GM12864 (cell line): ENCODE measurements at regions not wholly inside any gene's neighbourhood (a gene's known extent, or its start where the extent isn't known, plus 50 kb on each side); places are given as distances from the start of the nearest gene placed in this dataset.
"Not testable (repeated sequence)": the region's sequence is repeated elsewhere in the genome, so short reads cannot be mapped to it uniquely, and the experiment has no call there.

Experiments
- DNase-seq: peaks from one replicate; pipeline ENCODE4 v3.0.0-alpha.2; 2011; ENCODE audit warnings: low read depth
- H3K4me3 ChIP-seq: 2 replicates; pipeline ENCODE4 v1.5.1; 2011; ENCODE audit warnings: mild to moderate bottlenecking, low read depth, low read length, control low read depth
- TF ChIP-seq, protein P1 (sequence below): IDR thresholded peaks from 2 replicates; pipeline ENCODE4 v1.5.1; 2011; ENCODE audit warnings: low read depth, mild to moderate bottlenecking, moderate library complexity, low read length, control low read depth, inconsistent platforms; ENCODE audit errors: missing control alignments

GRCh38 chr12:131287015-131287937 is 333.6 kb downstream of the ADGRD1 start:
- DNase-seq, result no peak
- TF ChIP-seq, protein P1, sequence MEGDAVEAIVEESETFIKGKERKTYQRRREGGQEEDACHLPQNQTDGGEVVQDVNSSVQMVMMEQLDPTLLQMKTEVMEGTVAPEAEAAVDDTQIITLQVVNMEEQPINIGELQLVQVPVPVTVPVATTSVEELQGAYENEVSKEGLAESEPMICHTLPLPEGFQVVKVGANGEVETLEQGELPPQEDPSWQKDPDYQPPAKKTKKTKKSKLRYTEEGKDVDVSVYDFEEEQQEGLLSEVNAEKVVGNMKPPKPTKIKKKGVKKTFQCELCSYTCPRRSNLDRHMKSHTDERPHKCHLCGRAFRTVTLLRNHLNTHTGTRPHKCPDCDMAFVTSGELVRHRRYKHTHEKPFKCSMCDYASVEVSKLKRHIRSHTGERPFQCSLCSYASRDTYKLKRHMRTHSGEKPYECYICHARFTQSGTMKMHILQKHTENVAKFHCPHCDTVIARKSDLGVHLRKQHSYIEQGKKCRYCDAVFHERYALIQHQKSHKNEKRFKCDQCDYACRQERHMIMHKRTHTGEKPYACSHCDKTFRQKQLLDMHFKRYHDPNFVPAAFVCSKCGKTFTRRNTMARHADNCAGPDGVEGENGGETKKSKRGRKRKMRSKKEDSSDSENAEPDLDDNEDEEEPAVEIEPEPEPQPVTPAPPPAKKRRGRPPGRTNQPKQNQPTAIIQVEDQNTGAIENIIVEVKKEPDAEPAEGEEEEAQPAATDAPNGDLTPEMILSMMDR, result no peak
- no peak overlapping the region for H3K4me3 ChIP-seq

- no peak overlapping the region for H3K4me3 ChIP-seq
- TF ChIP-seq, protein P1, result no peak
- no peak for DNase-seq
Observed at GRCh38 chr12:131287938-131288764, 334.4 kb downstream of the ADGRD1 start.

- DNase-seq, result not testable (repeated sequence)
Observed at GRCh38 chr12:131288765-131289695, 335.3 kb downstream of the ADGRD1 start.

GRCh38 chr12:131289807-131290206 is 336.1 kb downstream of the ADGRD1 start:
- not testable (repeated sequence) for H3K4me3 ChIP-seq, DNase-seq

More at GRCh38 chr12:131288765-131289695, 335.3 kb downstream of the ADGRD1 start:
- H3K4me3 ChIP-seq, result not testable (repeated sequence)

- H3K4me3 ChIP-seq, result no peak overlapping the region
- TF ChIP-seq, protein P1, result no peak
- no peak for DNase-seq
Observed at GRCh38 chr12:131290255-131290959, 336.7 kb downstream of the ADGRD1 start.

DNA sequence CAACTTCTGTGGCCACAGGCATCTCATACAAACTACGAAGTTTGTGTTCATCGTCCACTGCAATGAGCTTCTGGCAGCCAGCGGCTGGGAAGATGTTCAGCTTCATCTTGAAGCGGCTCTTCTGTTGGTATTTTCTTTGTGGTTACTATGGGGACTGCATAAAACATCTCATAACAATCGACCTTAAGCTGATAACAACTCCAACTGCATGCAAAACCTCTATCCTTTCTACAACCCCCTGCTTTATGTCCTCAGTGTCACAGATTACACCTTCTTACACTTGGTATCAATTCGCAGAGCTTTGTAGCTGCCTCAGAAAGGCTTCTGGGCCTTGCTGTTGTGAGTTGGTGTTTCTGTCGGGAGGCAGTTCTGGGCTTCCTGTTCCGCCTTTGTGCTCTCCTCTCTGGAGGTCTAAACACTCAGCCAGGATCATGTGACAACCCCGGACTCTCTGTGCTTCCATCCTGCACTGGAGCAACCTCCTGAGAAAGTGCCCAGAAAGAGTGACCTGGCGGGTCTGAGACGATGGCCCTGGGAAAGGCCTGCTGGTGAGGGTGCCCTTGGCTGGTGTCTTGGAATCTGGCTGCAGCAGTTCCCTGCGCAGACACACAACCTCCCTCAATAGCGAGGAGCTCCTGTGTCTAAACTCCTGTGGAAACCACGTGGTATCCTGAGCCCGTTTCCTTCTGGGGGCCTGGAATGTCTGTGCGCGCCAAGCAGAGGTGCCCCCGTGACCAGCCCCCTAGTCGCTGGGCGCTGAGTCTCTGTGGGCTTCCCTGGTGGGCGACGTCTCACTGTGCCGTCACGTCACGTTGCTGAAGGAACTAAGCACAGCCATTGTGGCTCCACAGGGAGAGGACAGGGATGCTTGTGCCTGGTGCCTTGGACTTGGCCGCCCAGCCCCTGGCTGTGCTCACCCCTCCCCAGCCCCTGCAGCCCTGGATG is 339.6 kb downstream of the ADGRD1 start:
- H3K4me3 ChIP-seq, result not testable (repeated sequence)

DNA sequence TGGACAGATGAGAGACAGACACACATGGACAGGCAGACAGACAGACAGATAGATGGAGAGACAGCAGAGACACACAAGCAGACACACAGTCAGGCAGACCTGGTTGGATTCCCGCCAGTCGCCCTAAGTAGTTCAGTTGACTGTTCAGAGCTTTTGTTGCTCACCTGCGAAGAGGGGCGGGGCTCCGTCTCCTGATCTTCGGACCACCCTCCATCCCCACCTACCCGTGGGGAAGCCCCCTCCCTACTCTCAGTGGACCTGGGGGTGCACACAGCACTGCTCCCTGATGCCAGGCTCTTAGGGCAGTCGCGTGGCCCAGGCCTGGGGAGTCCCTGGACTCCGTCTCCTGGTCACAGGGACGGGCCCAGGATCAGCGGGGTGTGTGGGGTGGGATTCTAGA is 341.0 kb downstream of the ADGRD1 start:
- DNase-seq, H3K4me3 ChIP-seq: not testable (repeated sequence)

More for the DNA sequence above, 339.6 kb downstream of the ADGRD1 start:
- DNase-seq, result not testable (repeated sequence)

GRCh38 chr12:131295117-131295516 is 341.4 kb downstream of the ADGRD1 start:
- DNase-seq, H3K4me3 ChIP-seq: not testable (repeated sequence)

GRCh38 chr12:131295559-131295958 is 341.9 kb downstream of the ADGRD1 start:
- DNase-seq, H3K4me3 ChIP-seq: not testable (repeated sequence)

DNA sequence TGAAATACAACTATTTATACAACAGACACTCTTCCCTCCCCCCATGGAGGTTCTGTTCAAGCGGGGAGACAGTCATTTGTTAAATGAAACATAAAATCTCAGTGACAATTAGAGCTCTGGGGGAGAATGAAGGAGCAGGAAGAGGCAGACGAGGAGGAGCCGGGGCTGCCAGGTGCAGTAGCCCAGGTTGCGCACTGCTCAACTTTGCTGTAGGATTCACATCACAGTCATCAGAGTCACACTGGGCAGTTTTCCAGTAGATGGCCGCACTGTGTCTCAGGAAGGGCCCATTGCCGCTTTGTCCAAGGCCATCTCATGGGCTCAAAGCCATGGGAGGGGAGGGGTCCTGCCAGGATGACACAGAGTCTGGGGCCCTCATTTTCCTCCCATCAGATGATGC is 342.4 kb downstream of the ADGRD1 start:
- not testable (repeated sequence) for DNase-seq

DNA sequence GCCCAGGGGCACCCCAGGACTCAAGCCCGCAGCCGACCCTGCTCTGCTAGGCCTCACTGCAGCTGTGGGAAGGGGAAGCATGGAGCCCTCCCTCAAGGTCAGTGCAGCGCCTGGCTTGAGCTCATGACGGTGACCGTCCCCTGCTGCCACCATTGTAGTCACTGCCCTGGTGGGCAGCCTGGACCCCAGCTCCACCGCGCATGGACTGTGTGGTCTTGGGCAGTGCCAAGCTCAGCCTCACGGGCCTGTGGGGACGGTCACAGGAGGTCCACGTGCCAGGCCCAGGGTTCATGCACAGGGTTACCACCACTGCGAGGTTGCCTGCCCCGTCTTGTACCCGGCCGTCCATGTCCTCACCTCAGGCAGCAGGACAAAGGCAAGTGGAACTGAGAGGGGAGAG is 342.9 kb downstream of the ADGRD1 start:
- H3K4me3 ChIP-seq, DNase-seq: not testable (repeated sequence)

More for the DNA sequence above, 342.4 kb downstream of the ADGRD1 start:
- H3K4me3 ChIP-seq, result not testable (repeated sequence)

DNA sequence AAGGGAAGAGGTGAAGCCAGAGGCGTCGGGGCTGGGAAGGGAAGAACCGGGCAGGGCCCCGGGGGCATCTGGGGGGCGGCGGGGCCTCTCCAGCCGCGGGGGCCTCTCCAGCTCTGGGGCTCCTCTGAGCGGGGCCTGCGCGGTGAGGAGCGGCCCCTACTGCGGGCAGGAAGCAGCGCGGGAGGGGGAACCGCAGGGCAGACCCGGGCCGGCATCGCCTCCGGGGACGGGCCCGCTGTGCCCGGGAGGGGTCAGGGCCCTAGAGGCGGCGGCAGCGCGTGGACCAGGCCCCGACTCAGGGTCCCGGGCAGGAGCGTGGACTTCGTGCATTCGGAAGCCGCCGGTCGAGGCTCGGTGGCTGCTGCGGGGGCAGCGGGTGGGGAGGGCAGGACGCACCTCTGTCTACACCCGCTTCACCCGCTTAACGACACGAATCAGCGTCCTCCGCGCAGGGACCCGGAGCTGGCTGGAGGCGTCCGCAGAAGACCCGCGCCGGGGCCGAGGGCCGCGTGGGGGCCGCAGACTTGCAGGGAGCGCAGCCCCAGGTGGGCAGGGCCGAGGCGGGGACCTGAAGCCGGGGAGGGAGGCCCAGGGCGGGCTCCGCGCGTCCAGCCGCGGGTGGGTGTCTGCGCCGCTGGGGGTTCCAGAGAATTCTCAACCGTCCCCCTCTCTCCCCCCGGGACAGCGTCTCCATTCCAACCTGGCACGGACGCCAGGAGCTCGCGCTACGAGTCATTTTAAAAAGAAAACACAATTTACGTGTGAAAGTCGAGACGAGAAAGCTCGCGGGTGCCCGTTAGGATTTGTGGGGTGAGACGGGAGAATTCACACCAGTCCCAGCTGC is 345.0 kb downstream of the ADGRD1 start:
- H3K4me3 ChIP-seq, DNase-seq: not testable (repeated sequence)
